ENCODE measurements at regions not wholly inside any gene's neighbourhood (a gene's known extent, or its start where the extent isn't known, plus 50 kb on each side); places are given as distances from the start of the nearest gene placed in this dataset.
"Not testable (repeated sequence)": the region's sequence is repeated elsewhere in the genome, so short reads cannot be mapped to it uniquely, and the experiment has no call there.

- H3K4me1 Mint-ChIP-seq = no peaks in the 10 kb centered on the region
- CTCF ChIA-PET = interaction anchor here (0.9 kb wide), 1 partner anchor 24 kb away, joined by 3 read pairs; no protein-coding TSS in a partner anchor
- no peak for ATAC-seq
These were observed 487.3 kb downstream of the SIPA1L2 start for GRCh38 chr1:232142403-232143314.

DNA sequence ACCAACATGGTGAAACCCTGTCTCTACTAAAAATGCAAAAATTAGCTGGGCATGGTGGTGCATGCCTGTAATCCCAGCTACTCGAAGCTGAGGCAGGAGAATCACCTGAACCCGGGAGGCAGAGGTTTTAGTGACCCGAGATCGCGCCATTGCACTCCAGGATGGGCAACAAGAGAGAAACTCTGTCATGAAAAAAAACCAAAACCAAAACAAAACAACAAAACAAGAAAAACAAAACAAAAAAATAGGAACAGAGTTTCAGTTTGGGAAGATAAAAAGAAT is 488.8 kb downstream of the SIPA1L2 start:
- H3K27ac Mint-ChIP-seq; H3K9me3 Mint-ChIP-seq (ENCODE audit: low read depth); ATAC-seq; H3K36me3 Mint-ChIP-seq; DNase-seq; CTCF ChIA-PET; H3K27me3 Mint-ChIP-seq; H3K4me1 Mint-ChIP-seq; H3K4me3 Mint-ChIP-seq: not testable (repeated sequence)

More at GRCh38 chr1:232142403-232143314, 487.3 kb downstream of the SIPA1L2 start:
- Mint-ChIP-seq H3K36me3 (no peaks in the 10 kb centered on the region), H3K27me3 (peaks cover 9% of the 10 kb centered on the region), H3K27ac (no peak overlapping the region), H3K9me3 (ENCODE audit: low read depth) (peaks cover 3% of the 10 kb centered on the region), H3K4me3 (no peak overlapping the region)
- no peak for DNase-seq

DNA sequence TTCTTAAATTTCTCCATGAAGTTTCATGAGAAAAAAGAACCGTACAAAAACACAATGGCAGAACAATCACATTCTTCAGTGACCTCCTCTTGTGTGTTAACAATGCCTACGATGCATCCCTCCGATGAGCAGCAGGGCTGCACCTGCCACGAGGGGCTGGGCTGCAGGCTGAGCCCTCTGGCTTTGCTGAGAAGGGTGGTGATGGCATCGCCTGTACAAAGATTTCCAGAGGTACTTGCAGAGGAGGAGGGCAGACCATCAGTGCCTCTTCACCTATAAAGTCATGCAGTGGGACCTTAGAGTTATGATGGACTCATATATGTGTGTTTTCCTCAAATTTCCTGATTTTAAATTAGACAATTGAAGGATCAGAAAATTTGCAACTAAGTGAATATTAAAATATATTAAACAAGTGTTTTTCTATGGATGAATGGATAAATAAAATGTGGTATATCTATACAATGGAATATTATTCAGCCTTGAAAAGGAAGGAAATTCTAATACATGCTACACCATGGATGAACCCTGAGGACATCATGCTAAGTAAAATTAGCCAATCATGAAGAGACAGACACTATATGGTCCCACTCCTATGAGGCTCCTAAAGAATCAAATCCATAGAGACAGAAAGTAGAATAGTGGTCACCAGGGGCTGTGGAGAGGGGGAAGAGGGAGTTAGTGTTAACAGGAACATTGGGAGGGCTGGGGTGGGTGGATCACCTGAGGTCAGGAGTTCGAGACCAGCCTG is 489.3 kb downstream of the SIPA1L2 start:
- CTCF ChIA-PET = interaction anchor here (1.4 kb wide), 1 partner anchor 10 kb away, joined by 3 read pairs; no protein-coding TSS in a partner anchor
- Mint-ChIP-seq H3K36me3 (no peaks in the 10 kb centered on the region), H3K4me3 (no peak overlapping the region), H3K9me3 (ENCODE audit: low read depth) (peaks cover 3% of the 10 kb centered on the region), H3K27ac (no peak overlapping the region), H3K27me3 (peaks cover 2% of the 10 kb centered on the region), H3K4me1 (no peaks in the 10 kb centered on the region)
- DNase-seq (no peak), ATAC-seq (no peak)

- CTCF ChIA-PET = interaction anchor here (1.4 kb wide), 1 partner anchor 9 kb away, joined by 3 read pairs; no protein-coding TSS in a partner anchor
- ATAC-seq = no peak
- H3K27me3 Mint-ChIP-seq = peaks cover 2% of the 10 kb centered on the region
- H3K4me3 Mint-ChIP-seq = no peak overlapping the region
- no peak overlapping the region for H3K27ac Mint-ChIP-seq
- H3K36me3 Mint-ChIP-seq = no peaks in the 10 kb centered on the region
- no peaks in the 10 kb centered on the region for H3K4me1 Mint-ChIP-seq
- DNase-seq = no peak
- H3K9me3 Mint-ChIP-seq (ENCODE audit: low read depth) = peaks cover 3% of the 10 kb centered on the region
These were observed 490.5 kb downstream of the SIPA1L2 start for GRCh38 chr1:232139444-232139843.

DNA sequence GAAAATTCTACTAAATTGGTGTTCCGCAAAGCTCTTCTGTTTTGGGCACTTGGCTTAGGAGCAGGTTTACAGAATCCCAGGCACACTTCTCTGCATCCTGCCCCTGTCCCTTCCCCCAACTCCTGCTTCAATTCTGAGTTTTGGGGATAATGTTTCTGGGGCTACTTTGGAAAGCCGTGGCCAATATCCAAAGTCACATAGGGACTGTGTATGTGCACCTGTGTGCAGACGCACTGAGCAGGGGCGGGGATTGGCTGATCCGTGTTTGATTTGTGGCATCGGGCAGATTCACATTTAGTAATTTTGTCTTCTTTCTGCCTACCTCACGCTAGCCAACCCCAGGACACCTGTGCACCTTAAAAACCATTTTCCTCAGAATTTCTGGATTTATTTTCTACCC is 491.9 kb downstream of the SIPA1L2 start:
- ATAC-seq (no peak), DNase-seq (no peak)
- no peaks in the 10 kb centered on the region for H3K36me3 Mint-ChIP-seq
- H3K27me3 Mint-ChIP-seq = peaks cover 2% of the 10 kb centered on the region
- peaks cover 3% of the 10 kb centered on the region for H3K9me3 Mint-ChIP-seq (ENCODE audit: low read depth)
- H3K4me1 Mint-ChIP-seq = no peaks in the 10 kb centered on the region
- H3K27ac Mint-ChIP-seq = no peak overlapping the region
- CTCF ChIA-PET = no interaction called here
- H3K4me3 Mint-ChIP-seq = no peak overlapping the region

DNA sequence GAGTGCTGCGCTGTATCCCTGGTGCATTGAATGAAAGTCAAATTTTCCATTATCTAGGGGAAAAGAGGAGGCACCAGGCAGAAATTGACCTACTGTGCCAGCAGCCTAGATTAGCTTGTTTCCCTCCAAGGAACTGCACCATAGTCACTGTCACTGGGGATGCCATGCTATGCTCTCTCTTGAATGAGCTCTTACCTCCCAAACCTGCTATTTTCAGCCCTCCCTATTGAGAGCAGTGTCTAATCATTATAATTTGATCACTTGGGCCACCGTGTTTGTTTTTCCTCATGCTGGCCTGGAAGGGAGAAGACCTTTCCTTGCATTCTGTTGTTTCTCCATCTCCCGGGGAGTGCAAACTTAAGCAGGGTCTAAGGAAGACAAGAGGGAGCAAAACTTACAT is 492.9 kb downstream of the SIPA1L2 start:
- Mint-ChIP-seq H3K27ac (no peak overlapping the region), H3K9me3 (ENCODE audit: low read depth) (peaks cover 3% of the 10 kb centered on the region), H3K27me3 (peaks cover 2% of the 10 kb centered on the region), H3K36me3 (no peaks in the 10 kb centered on the region), H3K4me3 (no peak overlapping the region), H3K4me1 (no peaks in the 10 kb centered on the region)
- no peak for ATAC-seq
- CTCF ChIA-PET = interaction anchor here (0.6 kb wide), 1 partner anchor 1586 kb away, joined by 3 read pairs; no protein-coding TSS in a partner anchor
- no peak for DNase-seq

- no peak for DNase-seq
- Mint-ChIP-seq H3K4me3 (no peak overlapping the region), H3K9me3 (ENCODE audit: low read depth) (peaks cover 3% of the 10 kb centered on the region), H3K4me1 (no peaks in the 10 kb centered on the region), H3K27ac (no peak overlapping the region), H3K27me3 (peaks cover 2% of the 10 kb centered on the region), H3K36me3 (no peaks in the 10 kb centered on the region)
- ATAC-seq = no peak
- CTCF ChIA-PET = no interaction called here
These were observed 493.8 kb downstream of the SIPA1L2 start for GRCh38 chr1:232136136-232136535.

DNA sequence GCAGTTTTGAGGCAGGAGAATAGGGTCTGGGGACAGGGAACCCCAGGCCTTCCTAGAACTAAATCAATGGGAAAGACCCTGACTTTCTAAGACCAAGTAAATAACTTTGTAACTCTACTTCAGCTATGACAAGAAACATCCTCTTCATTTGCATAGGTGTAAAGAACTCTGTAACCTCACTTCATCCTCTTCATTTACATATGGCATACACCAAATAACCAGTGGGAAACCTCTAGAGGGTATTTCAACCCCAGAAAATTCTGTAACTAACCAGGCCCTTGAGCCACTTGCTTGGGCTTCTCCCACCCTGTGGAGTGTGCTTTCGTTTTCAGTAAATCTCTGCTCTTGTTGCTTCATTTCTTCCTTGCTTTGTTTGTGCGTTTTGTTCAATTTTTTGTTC is 495.6 kb downstream of the SIPA1L2 start:
- no peaks in the 10 kb centered on the region for H3K4me1 Mint-ChIP-seq
- no peak for ATAC-seq

GRCh38 chr1:232132572-232132971 is 497.4 kb downstream of the SIPA1L2 start:
- ATAC-seq (no peak), DNase-seq (no peak)
- H3K4me1 Mint-ChIP-seq = peaks cover under 1% of the 10 kb centered on the region
- no peaks in the 10 kb centered on the region for H3K9me3 Mint-ChIP-seq (ENCODE audit: low read depth)
- no peak overlapping the region for H3K4me3 Mint-ChIP-seq
- no peaks in the 10 kb centered on the region for H3K36me3 Mint-ChIP-seq
- CTCF ChIA-PET = no interaction called here
- no peak overlapping the region for H3K27ac Mint-ChIP-seq
- peaks cover 12% of the 10 kb centered on the region for H3K27me3 Mint-ChIP-seq

More for the DNA sequence above, 495.6 kb downstream of the SIPA1L2 start:
- DNase-seq = no peak
- CTCF ChIA-PET = no interaction called here
- H3K4me3 Mint-ChIP-seq = no peak overlapping the region
- peaks cover 3% of the 10 kb centered on the region for H3K9me3 Mint-ChIP-seq (ENCODE audit: low read depth)
- no peak overlapping the region for H3K27ac Mint-ChIP-seq
- H3K27me3 Mint-ChIP-seq = peaks cover 2% of the 10 kb centered on the region
- H3K36me3 Mint-ChIP-seq = no peaks in the 10 kb centered on the region

DNA sequence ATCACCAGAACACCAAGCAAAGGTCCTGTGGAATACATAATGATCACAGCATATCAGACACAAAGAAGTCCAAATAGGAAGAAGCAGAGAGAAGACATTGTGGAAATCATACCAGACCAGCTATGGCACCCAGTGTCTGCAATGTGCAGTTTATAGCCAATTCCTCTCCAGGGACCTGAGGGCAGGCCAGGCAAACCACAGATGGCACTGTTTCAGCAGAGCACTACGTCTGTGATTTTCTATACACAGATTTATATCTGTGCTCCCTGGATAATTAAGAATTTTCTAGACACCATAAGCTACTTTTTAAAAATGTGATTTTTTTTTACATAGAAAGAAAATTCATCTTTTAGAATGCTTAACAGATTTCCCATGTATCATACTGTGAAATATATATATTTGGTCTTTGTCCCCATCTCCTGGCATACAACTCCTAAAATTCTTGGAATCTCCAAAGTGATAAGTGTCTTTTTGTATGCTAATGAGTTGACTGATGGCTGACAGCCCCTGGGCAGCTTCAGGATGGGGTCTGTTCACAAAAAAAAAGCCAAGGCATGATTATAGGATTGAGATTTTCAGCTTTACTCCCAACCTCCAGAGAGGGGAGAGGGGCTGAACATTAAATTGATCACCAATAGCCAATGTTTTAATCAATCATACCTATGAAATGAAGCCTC is 498.1 kb downstream of the SIPA1L2 start:
- CTCF ChIA-PET = interaction anchor here (1.0 kb wide), 1 partner anchor 16 kb away, joined by 3 read pairs; no protein-coding TSS in a partner anchor
- no peak for ATAC-seq
- Mint-ChIP-seq H3K4me3 (no peak overlapping the region), H3K9me3 (ENCODE audit: low read depth) (no peaks in the 10 kb centered on the region), H3K27me3 (peaks cover 16% of the 10 kb centered on the region), H3K4me1 (peaks cover 5% of the 10 kb centered on the region), H3K27ac (no peak overlapping the region), H3K36me3 (no peaks in the 10 kb centered on the region)
- no peak for DNase-seq

GRCh38 chr1:232130815-232131480 is 499.0 kb downstream of the SIPA1L2 start:
- CTCF ChIA-PET = interaction anchor here (1.0 kb wide), 1 partner anchor 9 kb away, joined by 3 read pairs; no protein-coding TSS in a partner anchor
- H3K4me1 Mint-ChIP-seq = peaks cover 5% of the 10 kb centered on the region
- ATAC-seq (no peak), DNase-seq (no peak)
- H3K27me3 Mint-ChIP-seq = peaks cover 20% of the 10 kb centered on the region
- H3K36me3 Mint-ChIP-seq = peaks cover 1% of the 10 kb centered on the region
- no peak overlapping the region for H3K27ac Mint-ChIP-seq
- H3K4me3 Mint-ChIP-seq = no peak overlapping the region
- no peaks in the 10 kb centered on the region for H3K9me3 Mint-ChIP-seq (ENCODE audit: low read depth)

- no peak overlapping the region for H3K27ac Mint-ChIP-seq
- CTCF ChIA-PET = no interaction called here
These were observed 500.6 kb downstream of the DISC1 start for GRCh38 chr1:232127190-232127589.

More at GRCh38 chr1:232127190-232127589, 500.6 kb downstream of the DISC1 start:
- Mint-ChIP-seq H3K4me3 (no peak overlapping the region), H3K9me3 (ENCODE audit: low read depth) (no peaks in the 10 kb centered on the region), H3K27me3 (peaks cover 29% of the 10 kb centered on the region), H3K36me3 (peaks cover 1% of the 10 kb centered on the region), H3K4me1 (peaks cover 9% of the 10 kb centered on the region)
- ATAC-seq (no peak), DNase-seq (no peak)
